Activated CD8-positive, alpha-beta memory T cell treated with anti-CD3 and anti-CD28 coated beads for 1 hour (primary cell): ENCODE measurements at regions not wholly inside any gene's neighbourhood (a gene's known extent, or its start where the extent isn't known, plus 50 kb on each side); places are given as distances from the start of the nearest gene placed in this dataset.

ENCODE experiments used
- DNase-seq, 2 donors: peaks; one replicate each; pipeline ENCODE4 v3.0.0-alpha.2; 2020; ENCODE audit warnings: low read depth in 1 of 2; ENCODE audit errors: extremely low read depth in 1 of 2

GRCh38 chr6:120141601-120142000 is 792.0 kb upstream of the MAN1A1 start:
- no peak for DNase-seq

DNA sequence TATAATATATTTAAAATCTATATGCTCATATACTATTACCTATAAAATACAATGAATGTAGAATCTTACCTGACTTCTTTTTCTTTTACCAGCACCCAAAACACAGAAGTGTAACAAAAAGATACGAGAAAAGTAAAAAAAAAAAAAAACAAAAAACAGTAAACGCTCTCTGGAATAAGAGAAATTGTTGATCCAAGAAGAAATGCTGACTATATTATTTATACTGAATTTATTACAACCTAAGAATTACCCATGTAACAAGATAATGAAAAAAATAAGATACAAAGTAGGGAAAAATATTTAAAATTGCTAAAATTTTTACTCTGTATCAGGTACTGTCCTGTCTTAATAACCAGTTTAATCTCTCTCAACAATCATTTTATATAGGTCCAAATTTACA is 787.9 kb upstream of the MAN1A1 start:
- DNase-seq = no peak

DNA sequence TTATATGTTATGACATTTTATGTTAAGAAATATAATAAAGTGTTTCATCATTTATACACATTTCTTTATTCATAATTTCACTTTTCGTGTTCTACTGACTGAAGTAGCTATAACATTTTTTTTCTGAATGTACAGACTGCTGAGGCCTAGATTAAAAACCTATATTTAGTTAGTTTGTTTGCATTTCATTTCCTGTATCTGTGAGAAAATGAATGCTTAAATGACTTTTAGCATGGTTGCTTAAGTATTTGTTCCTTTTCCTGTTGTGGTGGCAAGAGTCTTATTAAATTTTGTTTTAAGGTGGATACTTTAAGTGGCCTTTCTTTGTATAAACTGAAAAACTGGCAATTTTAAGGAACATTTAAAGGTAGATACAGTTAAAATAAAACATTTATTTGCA is 779.7 kb upstream of the MAN1A1 start:
- no peak for DNase-seq

DNA sequence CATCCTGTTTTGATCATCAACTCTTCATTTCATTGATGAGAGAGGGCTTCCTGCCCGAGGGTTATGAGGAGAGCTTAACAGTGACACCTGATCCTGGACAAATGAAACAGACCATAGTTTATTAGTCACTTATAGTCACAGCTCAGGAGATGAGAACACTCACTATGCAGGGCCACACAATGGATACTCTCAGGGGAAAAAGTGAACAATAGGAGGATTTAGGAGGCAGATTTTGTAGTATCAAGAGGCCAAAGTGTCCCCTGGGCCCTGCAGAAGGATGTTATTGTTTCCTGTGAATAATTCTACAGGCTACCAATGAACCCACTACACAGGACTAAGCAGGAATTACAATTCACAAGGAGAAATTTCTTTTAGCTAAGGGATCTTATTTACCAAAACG is 772.8 kb upstream of the MAN1A1 start:
- no peak for DNase-seq

GRCh38 chr6:120116343-120116742 is 766.8 kb upstream of the MAN1A1 start:
- no peak for DNase-seq

GRCh38 chr6:120112980-120113379 is 763.4 kb upstream of the MAN1A1 start:
- DNase-seq = no peak

DNA sequence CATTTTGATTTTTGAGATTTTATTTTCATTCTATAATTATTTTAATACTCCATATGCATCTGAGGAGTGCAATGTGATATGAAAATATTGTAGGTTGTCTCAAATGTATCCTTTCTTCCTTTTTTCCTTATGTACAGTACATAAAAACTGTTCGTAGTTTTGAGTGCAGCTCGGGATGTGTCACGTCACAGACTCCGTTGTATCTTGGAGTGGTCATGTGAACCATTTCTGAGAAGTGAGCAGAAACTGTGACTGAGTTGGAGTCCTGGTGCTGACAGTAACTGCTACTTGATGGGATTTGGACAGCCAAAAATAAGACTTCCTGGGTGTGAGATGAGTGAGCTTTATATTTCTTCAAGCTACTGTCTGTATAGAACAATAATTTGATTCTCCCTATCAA is 761.4 kb upstream of the MAN1A1 start:
- DNase-seq = no peak

DNA sequence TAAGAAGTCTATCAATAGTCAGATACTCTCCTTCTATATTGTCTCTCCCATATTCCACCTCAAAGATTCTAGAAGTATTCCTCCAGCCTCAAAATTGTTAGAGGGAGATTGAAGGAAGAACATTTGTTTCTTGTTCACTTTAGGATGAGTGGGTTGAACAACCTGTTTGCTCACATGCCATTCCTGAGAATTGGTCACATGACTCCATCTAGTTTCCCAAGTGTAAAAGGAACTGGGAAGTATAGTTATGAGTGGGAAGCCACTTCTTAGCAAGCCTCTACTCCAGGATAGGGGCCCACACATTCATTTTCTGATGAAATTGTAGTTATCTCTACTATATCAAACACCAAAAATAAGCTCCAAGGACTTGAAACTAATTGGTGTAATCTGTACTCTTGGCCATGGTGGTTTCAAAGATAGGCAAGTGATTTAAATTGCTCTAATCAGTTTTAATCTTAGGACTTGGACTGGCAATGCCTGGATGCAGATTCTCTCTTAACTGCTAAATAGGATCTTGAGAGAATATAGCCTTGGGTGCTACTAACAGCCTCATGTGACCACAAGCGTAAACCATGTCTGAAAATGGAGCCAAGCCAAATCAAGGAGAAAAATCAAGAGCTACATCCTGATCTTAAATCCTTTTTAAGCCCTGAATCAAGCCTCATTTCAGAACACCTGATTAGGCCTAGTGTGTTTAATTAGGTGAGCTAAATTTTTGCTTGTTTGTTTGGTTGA is 758.7 kb upstream of the MAN1A1 start:
- no peak for DNase-seq

DNA sequence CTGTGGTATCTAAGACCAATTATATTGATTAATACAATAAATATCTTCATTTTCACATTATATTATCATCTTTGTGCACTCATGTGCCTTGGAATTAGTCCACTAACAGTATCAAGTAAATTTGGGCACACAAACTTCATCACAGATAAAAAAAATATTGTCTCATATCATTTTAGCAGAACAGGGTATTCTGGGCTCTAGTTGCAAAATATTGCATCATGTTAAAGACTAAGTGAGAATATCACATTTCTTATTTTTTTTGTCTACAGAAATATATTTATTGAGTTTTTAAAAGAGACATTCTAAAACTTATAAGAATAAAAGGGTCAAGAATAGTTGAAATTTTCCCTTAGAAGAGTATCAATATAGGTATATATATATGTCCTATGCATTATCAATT is 754.1 kb upstream of the MAN1A1 start:
- no peak for DNase-seq

- no peak for DNase-seq
Measured at GRCh38 chr6:120096696-120097260, 747.2 kb upstream of the MAN1A1 start.

GRCh38 chr6:120083186-120083585 is 733.6 kb upstream of the MAN1A1 start:
- DNase-seq = no peak

GRCh38 chr6:120077489-120077888 is 727.9 kb upstream of the MAN1A1 start:
- DNase-seq = no peak

GRCh38 chr6:120058410-120058809 is 708.8 kb upstream of the MAN1A1 start:
- no peak for DNase-seq

GRCh38 chr6:120056085-120056484 is 706.5 kb upstream of the MAN1A1 start:
- no peak for DNase-seq

- DNase-seq = no peak
Measured at GRCh38 chr6:120055071-120055470, 705.5 kb upstream of the MAN1A1 start.

GRCh38 chr6:120039664-120040063 is 690.1 kb upstream of the MAN1A1 start:
- DNase-seq = no peak

- no peak for DNase-seq
Measured at GRCh38 chr6:120031837-120032236, 682.3 kb upstream of the MAN1A1 start.

DNA sequence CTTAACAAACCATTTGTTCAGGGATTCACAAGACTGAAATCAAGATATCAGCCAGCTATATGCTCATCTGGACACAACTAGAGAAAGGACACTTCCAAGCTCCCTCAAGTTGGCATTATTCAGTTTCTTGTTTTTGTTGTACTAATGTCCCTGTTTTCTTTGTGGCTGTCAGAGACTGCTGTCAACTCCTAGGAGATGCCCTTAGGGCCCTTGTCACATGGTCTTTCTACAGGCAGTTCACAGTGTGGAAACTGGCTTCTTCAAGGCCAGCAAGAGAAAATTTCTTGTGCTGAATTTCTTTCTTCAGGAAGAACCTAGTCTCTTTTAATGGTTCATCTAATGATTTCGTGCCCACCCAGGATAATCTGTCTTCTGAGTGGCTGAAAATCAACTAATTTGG is 677.2 kb upstream of the MAN1A1 start:
- DNase-seq = no peak

- no peak for DNase-seq
Measured at GRCh38 chr6:120010075-120010474, 660.5 kb upstream of the MAN1A1 start.

DNA sequence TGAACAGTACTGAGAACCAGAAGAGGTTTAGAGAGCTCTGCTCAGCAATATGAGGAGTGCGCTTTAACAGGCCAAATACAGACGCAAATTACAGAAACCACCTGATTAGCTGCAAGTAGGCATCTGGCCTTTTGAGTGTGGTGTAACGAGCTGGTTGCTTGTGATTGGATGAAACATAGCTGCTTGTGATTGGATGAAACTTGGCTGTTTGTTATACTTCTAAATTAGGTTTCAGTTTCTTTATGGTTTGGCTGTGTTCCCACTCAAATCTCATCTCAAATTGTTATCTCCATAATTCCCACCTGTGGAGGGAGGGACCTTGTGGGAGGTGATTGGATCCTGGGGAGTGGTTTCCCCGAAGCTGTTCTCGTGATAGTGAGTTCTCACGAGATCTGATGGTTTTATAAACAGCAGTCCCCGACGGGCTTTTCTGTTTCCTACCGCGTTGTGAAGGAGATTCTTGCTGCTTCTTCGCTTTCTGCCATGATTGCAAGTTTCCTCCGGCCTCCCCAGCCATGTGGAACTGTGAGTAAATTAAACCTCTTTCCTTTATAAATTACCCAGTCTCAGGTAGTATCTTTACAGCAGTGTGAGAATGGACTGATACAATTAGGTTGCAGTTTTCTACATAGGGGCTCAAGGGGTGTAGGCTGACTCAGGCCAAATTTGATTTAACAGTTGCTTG is 655.9 kb upstream of the MAN1A1 start:
- no peak for DNase-seq

GRCh38 chr6:119986934-119987549 is 637.5 kb upstream of the MAN1A1 start:
- DNase-seq = no peak
